Body of pancreas (tissue), 4 donors: ENCODE measurements at regions not wholly inside any gene's neighbourhood (a gene's known extent, or its start where the extent isn't known, plus 50 kb on each side); places are given as distances from the start of the nearest gene placed in this dataset.
A peak's percentile ranks its signal among the peaks of the same experiment; 100 is the strongest.

Experiments used
- ATAC-seq: fragments of 150-250 bp; one replicate; pipeline ENCODE4 v1.9.1; 2016
- DNase-seq, 4 donors: peaks; one replicate each; pipeline ENCODE4 v3.0.0-alpha.2; 2019
- H3K27ac ChIP-seq, 4 donors: fragments of 200-600 bp; sonication (generic); 1 replicate in 3 of 4; 2 replicates in 1 of 4; pipeline versions ENCODE4 v1.5.1 to v1.6.1; 2016 to 2019; ENCODE audit warnings: mild to moderate bottlenecking in 1 of 4, mixed read lengths in 1 of 4, moderate library complexity in 1 of 4
- H3K27me3 ChIP-seq, 2 donors: fragments of 200-600 bp; sonication (generic); one replicate each; pipeline ENCODE4 v1.6.0; 2016; ENCODE audit warnings: mild to moderate bottlenecking in 1 of 2
- H3K36me3 ChIP-seq, 2 donors: fragments of 200-600 bp; sonication (generic); replicated peaks in 1 of 2; 2 replicates each; pipeline ENCODE4 v1.5.1; 2016; ENCODE audit warnings: low read depth in 2 of 2; ENCODE audit not compliant: insufficient read depth in 1 of 2
- H3K4me1 ChIP-seq: fragments of 200-600 bp; sonication (generic); one replicate; pipeline ENCODE4 v1.6.0; 2016
- H3K4me3 ChIP-seq, 2 donors: fragments of 200-600 bp; sonication (generic); 1 replicate in 1 of 2; 2 replicates in 1 of 2; pipeline ENCODE4 v1.5.1; 2016 to 2019
- H3K9me3 ChIP-seq, 3 donors: fragments of 200-600 bp; sonication (generic); 1 replicate in 2 of 3; 2 replicates in 1 of 3; pipeline ENCODE4 v1.5.1; 2016
- CTCF ChIP-seq, 7 experiments: fragments of 450-650 bp in 4 of 7; fragments of 200-600 bp in 3 of 7; sonication (generic) in 3 of 7; IDR thresholded peaks; one replicate each; pipeline ENCODE4 v1.5.1; 2016 to 2019; ENCODE audit warnings: antibody characterized with exemption in 7 of 7
- POLR2A ChIP-seq, 3 donors: fragments of 450-650 bp; IDR thresholded peaks; one replicate each; pipeline ENCODE4 v1.6.1; 2016; ENCODE audit warnings: antibody characterized with exemption in 3 of 3, mild to moderate bottlenecking in 2 of 3
- WGBS, 2 donors: methylation state at CpG; one replicate each; pipeline ENCODE4 v1.1.5; 2017; 5-methylcytosine and 5-hydroxymethylcytosine counted together
- intact Hi-C: fragments of 100-400 bp; cut with DNase I; formaldehyde crosslinking; loops from one replicate; pipeline ENCODE4 v1.15.1; 2023

GRCh38 chr6:19892260-19892659 is 55.1 kb downstream of the ID4 start:
- H3K27ac ChIP-seq: peak overlapping the region in 1 of 4 donors; percentile 66
- intact Hi-C loops: no loop called here
- no peaks in the 10 kb centered on the region for H3K4me1 ChIP-seq
- no peak for TF ChIP-seq POLR2A (IDR thresholded peaks at IDR 0.05)
- H3K36me3 ChIP-seq: no peaks in the 10 kb centered on the region
- DNase-seq: peak; percentile 49 to 80 (median 78)
- 43 to 49% methylated on average over 9 of the region's 9 CpGs for WGBS, 2 donors
- H3K4me3 ChIP-seq: no peak overlapping the region
- peak; percentile 84 for ATAC-seq
- H3K27me3 ChIP-seq: no peaks in the 10 kb centered on the region
- no peaks in the 10 kb centered on the region for H3K9me3 ChIP-seq

DNA sequence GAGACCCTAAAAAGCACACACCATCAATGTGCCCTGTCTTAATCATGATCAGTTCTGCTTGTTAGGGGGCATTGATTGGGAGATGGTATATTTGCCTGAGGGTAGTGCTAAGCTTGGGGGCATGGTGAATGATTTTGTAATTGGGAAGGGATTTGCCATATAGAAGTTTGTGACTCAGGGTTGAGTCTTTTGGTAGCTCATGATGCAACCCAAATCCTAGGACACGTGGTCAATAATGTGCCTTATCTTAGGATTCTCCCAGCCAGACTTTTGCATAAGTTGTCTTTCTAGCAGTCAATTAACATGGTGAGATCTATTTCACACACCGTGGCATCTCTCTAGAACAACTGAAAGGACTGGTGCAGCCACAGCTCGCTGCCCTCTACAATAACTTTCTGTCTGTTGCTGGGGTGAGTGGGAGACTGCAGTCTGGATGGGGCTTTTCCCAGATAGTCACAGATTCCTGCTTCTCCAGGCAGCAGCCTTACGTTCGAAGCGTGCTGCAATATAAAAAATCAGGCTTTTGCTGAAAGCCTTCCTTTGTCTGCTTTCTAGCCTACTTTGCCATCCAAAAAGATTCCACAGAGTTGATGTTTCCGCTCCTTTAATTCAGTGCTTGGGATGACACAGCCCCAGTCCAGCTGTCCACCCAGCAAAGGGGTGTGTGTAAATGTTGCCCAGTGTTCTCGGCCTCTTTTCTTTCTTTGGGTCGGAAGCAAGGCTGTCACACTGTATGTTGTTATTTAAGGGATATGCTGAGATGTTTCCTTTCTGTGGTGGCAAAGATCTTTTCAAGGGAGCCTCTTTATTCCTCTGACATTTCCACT is 58.9 kb downstream of the ID4 start:
- H3K27ac ChIP-seq: no peak overlapping the region
- intact Hi-C loops: no loop called here
- no peak for DNase-seq

DNA sequence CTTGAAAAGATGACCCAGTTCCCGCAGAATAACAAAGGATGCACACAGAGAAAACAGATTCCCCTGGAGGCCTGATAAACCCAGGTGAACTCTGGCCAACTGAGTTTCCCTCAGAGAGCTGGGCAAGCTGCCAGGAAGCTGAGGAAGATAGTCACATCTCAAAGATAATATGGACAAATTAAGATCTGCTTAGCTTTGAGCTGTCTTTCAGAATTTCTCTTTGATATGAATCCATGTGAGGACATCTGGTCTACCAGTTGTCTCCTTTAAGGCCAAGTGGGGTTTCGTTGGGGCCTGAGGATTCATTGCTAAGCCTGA is 59.5 kb downstream of the ID4 start:
- TF ChIP-seq POLR2A (IDR thresholded peaks at IDR 0.05) (no peak), CTCF (IDR thresholded peaks at IDR 0.05) (no peak)
- no peaks in the 10 kb centered on the region for H3K27me3 ChIP-seq
- H3K27ac ChIP-seq: no peak overlapping the region
- ATAC-seq (no peak), DNase-seq (no peak)
- H3K9me3 ChIP-seq: no peaks in the 10 kb centered on the region
- no peak overlapping the region for H3K4me3 ChIP-seq
- WGBS, 2 donors: 86 to 91% methylated on average over 2 of the region's 2 CpGs
- intact Hi-C loops: no loop called here
- no peaks in the 10 kb centered on the region for H3K4me1 ChIP-seq
- no peaks in the 10 kb centered on the region for H3K36me3 ChIP-seq

More for the DNA sequence above, 58.9 kb downstream of the ID4 start:
- no peak for TF ChIP-seq POLR2A (IDR thresholded peaks at IDR 0.05)
- TF ChIP-seq CTCF (IDR thresholded peaks at IDR 0.05): no peak
- 84 to 85% methylated on average over 9 of the region's 9 CpGs for WGBS, 2 donors
- no peak for ATAC-seq
- Histone ChIP-seq H3K27me3 (no peaks in the 10 kb centered on the region), H3K4me1 (no peaks in the 10 kb centered on the region), H3K9me3 (no peaks in the 10 kb centered on the region), H3K4me3 (no peak overlapping the region), H3K36me3 (no peaks in the 10 kb centered on the region)

GRCh38 chr6:19898141-19898740 is 61.1 kb downstream of the ID4 start:
- TF ChIP-seq POLR2A (IDR thresholded peaks at IDR 0.05) (no peak), CTCF (IDR thresholded peaks at IDR 0.05) (no peak)
- no peak overlapping the region for H3K27ac ChIP-seq
- ATAC-seq (no peak), DNase-seq (no peak)
- no peaks in the 10 kb centered on the region for H3K4me1 ChIP-seq
- H3K9me3 ChIP-seq: no peaks in the 10 kb centered on the region
- H3K36me3 ChIP-seq: no peaks in the 10 kb centered on the region
- H3K27me3 ChIP-seq: no peaks in the 10 kb centered on the region
- intact Hi-C loops: no loop called here
- H3K4me3 ChIP-seq: no peak overlapping the region
- WGBS, 2 donors: 59 to 74% methylated on average over 4 of the region's 4 CpGs

GRCh38 chr6:19902201-19902600 is 65.0 kb downstream of the ID4 start:
- DNase-seq (no peak), ATAC-seq (no peak)
- Histone ChIP-seq H3K36me3 (no peaks in the 10 kb centered on the region), H3K27ac (no peak overlapping the region), H3K27me3 (no peaks in the 10 kb centered on the region), H3K4me3 (no peak overlapping the region), H3K4me1 (no peaks in the 10 kb centered on the region), H3K9me3 (no peaks in the 10 kb centered on the region)
- no peak for TF ChIP-seq POLR2A (IDR thresholded peaks at IDR 0.05)
- intact Hi-C loops: no loop called here
- 82 to 88% methylated on average over 4 of the region's 4 CpGs for WGBS, 2 donors
